Neutrophil (primary cell): ENCODE measurements at regions not wholly inside any gene's neighbourhood (a gene's known extent, or its start where the extent isn't known, plus 50 kb on each side); places are given as distances from the start of the nearest gene placed in this dataset.

ENCODE experiments used
- H3K27ac ChIP-seq: fragments of 200-600 bp; sonication (generic); 2 replicates; pipeline ENCODE4 v1.5.1; 2016; ENCODE audit warnings: mild to moderate bottlenecking, moderate library complexity
- H3K27me3 ChIP-seq: fragments of 200-600 bp; sonication (generic); 2 replicates; pipeline ENCODE4 v1.6.0; 2016; ENCODE audit warnings: mild to moderate bottlenecking
- H3K36me3 ChIP-seq: fragments of 200-600 bp; sonication (generic); 2 replicates; pipeline ENCODE4 v1.5.1; 2017
- H3K4me1 ChIP-seq, 2 experiments: fragments of 200-600 bp in 1 of 2; sonication (generic) in 1 of 2; 1 replicate in 1 of 2; 2 replicates in 1 of 2; pipeline versions ENCODE4 v1.5.1 to v1.6.1; 2013 to 2016; ENCODE audit warnings: low read depth in 1 of 2, low read length in 1 of 2, mild to moderate bottlenecking in 1 of 2, moderate library complexity in 1 of 2; ENCODE audit not compliant: control insufficient read depth in 1 of 2, insufficient read depth in 1 of 2
- H3K4me3 ChIP-seq, 2 experiments: fragments of 200-600 bp in 1 of 2; sonication (generic) in 1 of 2; 1 replicate in 1 of 2; 2 replicates in 1 of 2; pipeline ENCODE4 v1.5.1; 2013 to 2016; ENCODE audit warnings: low read depth in 1 of 2, low read length in 1 of 2, mild to moderate bottlenecking in 1 of 2, moderate library complexity in 1 of 2
- H3K9me3 ChIP-seq: fragments of 200-600 bp; sonication (generic); 2 replicates; pipeline ENCODE4 v1.5.1; 2016
- CTCF ChIP-seq: fragments of 200-600 bp; sonication (generic); IDR thresholded peaks from 2 replicates; pipeline ENCODE4 v1.5.1; 2016; ENCODE audit warnings: antibody characterized with exemption

GRCh38 chr22:19622061-19622441, 92.3 kb upstream of the SEPTIN5 start:
- Histone ChIP-seq H3K27ac (no peak overlapping the region), H3K4me3 (no peak overlapping the region), H3K36me3 (no peaks in the 10 kb centered on the region)

GRCh38 chr22:19625331-19626041, 88.8 kb upstream of the SEPTIN5 start:
- H3K36me3 ChIP-seq = no peaks in the 10 kb centered on the region
- H3K9me3 ChIP-seq = no peaks in the 10 kb centered on the region
- TF ChIP-seq CTCF = no peak
- H3K27ac ChIP-seq = no peak overlapping the region
- peaks cover 26% of the 10 kb centered on the region for H3K27me3 ChIP-seq
- no peaks in the 10 kb centered on the region for H3K4me1 ChIP-seq
- H3K4me3 ChIP-seq = no peak overlapping the region

More at GRCh38 chr22:19622061-19622441, 92.3 kb upstream of the SEPTIN5 start:
- TF ChIP-seq CTCF = no peak
- H3K9me3 ChIP-seq = no peaks in the 10 kb centered on the region
- H3K4me1 ChIP-seq = no peaks in the 10 kb centered on the region
- H3K27me3 ChIP-seq = peaks cover 30% of the 10 kb centered on the region

- Histone ChIP-seq H3K4me3 (no peak overlapping the region), H3K27ac (no peak overlapping the region), H3K4me1 (no peaks in the 10 kb centered on the region), H3K9me3 (no peaks in the 10 kb centered on the region), H3K27me3 (peaks cover 23% of the 10 kb centered on the region), H3K36me3 (no peaks in the 10 kb centered on the region)
- TF ChIP-seq CTCF = no peak
Measured at GRCh38 chr22:19626042-19626587, 88.2 kb upstream of the SEPTIN5 start.

GRCh38 chr22:19626666-19627065, 87.6 kb upstream of the SEPTIN5 start:
- no peaks in the 10 kb centered on the region for H3K36me3 ChIP-seq
- H3K27ac ChIP-seq = no peak overlapping the region
- no peaks in the 10 kb centered on the region for H3K4me1 ChIP-seq
- peaks cover 21% of the 10 kb centered on the region for H3K27me3 ChIP-seq
- H3K9me3 ChIP-seq = no peaks in the 10 kb centered on the region
- no peak for TF ChIP-seq CTCF
- H3K4me3 ChIP-seq = no peak overlapping the region

GRCh38 chr22:19628038-19628776, 86.1 kb upstream of the SEPTIN5 start:
- Histone ChIP-seq H3K4me1 (no peaks in the 10 kb centered on the region), H3K27ac (no peak overlapping the region), H3K27me3 (peaks cover 13% of the 10 kb centered on the region), H3K36me3 (no peaks in the 10 kb centered on the region), H3K4me3 (no peak overlapping the region), H3K9me3 (no peaks in the 10 kb centered on the region)
- no peak for TF ChIP-seq CTCF
